RWPE2 (cell line): ENCODE measurements at regions not wholly inside any gene's neighbourhood (a gene's known extent, or its start where the extent isn't known, plus 50 kb on each side); places are given as distances from the start of the nearest gene placed in this dataset.

ENCODE experiments used
- ATAC-seq: fragments of 200-7000 bp; cut with Tn5 transposase; 3 replicates; pipeline ENCODE4 v1.9.1; 2021; ENCODE audit warnings: low read depth
- DNase-seq: peaks from one replicate; pipeline ENCODE4 v3.0.0-alpha.2; 2020; ENCODE audit warnings: low spot score
- H3K27ac ChIP-seq: fragments of 450-650 bp; 2 replicates; pipeline ENCODE4 v1.5.1; 2017; ENCODE audit warnings: mild to moderate bottlenecking; ENCODE audit not compliant: poor library complexity, severe bottlenecking
- H3K27me3 ChIP-seq: fragments of 250-450 bp; sonication (Bioruptor Pico); 2 replicates; pipeline ENCODE4 v1.5.1; 2021; ENCODE audit warnings: mild to moderate bottlenecking, moderate library complexity; ENCODE audit not compliant: insufficient read depth, poor library complexity, severe bottlenecking
- H3K36me3 ChIP-seq: fragments of 250-450 bp; sonication (Bioruptor Pico); 2 replicates; pipeline ENCODE4 v1.5.1; 2020; ENCODE audit warnings: low read depth, mild to moderate bottlenecking, moderate library complexity
- H3K4me1 ChIP-seq: fragments of 250-450 bp; sonication (Bioruptor Pico); 2 replicates; pipeline ENCODE4 v1.5.1; 2021; ENCODE audit warnings: mild to moderate bottlenecking, moderate library complexity; ENCODE audit not compliant: insufficient read depth, poor library complexity, severe bottlenecking
- H3K4me3 ChIP-seq: fragments of 250-450 bp; sonication (Bioruptor Pico); 2 replicates; pipeline ENCODE4 v1.5.1; 2021; ENCODE audit warnings: mild to moderate bottlenecking, moderate library complexity; ENCODE audit not compliant: severe bottlenecking
- H3K9me3 ChIP-seq: fragments of 250-450 bp; sonication (Bioruptor Pico); 2 replicates; pipeline ENCODE4 v1.5.1; 2021; ENCODE audit warnings: mild to moderate bottlenecking, moderate library complexity; ENCODE audit not compliant: severe bottlenecking
- CTCF ChIP-seq: fragments of 450-650 bp; IDR thresholded peaks from one replicate; pipeline ENCODE4 v1.5.1; 2017; ENCODE audit warnings: mild to moderate bottlenecking, moderate library complexity; ENCODE audit not compliant: poor library complexity, severe bottlenecking

- H3K36me3 ChIP-seq, result no peaks in the 10 kb centered on the region
- DNase-seq (no peak), ATAC-seq (no peak)
- H3K4me1 ChIP-seq, result no peaks in the 10 kb centered on the region
- no peak for TF ChIP-seq CTCF
- no peaks in the 10 kb centered on the region for H3K27me3 ChIP-seq
- no peak overlapping the region for H3K27ac ChIP-seq
- H3K9me3 ChIP-seq, result no peaks in the 10 kb centered on the region
- H3K4me3 ChIP-seq, result no peak overlapping the region
Observed at GRCh38 chr4:15286041-15286440, 141.8 kb upstream of the C1QTNF7 start.

DNA sequence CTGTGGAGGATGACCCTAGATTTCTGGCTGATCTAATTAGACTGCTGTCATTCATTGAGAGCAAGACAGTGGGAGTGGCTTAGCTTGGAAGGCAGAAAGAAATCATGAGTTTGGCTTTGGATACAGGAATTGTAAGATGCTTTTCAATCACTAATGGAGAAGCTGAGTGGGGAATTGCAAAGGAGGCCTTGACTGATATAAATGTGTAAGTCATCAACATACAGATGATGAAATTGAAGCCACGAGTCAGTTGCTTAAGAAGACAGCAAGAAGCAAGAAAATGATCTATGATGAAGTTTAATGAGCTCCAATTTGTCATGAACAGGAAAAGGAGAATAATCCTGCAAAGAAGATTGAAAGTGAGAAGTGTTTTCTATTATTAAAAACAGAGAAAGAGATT, 136.7 kb upstream of the C1QTNF7 start:
- H3K36me3 ChIP-seq, result no peaks in the 10 kb centered on the region
- no peak overlapping the region for H3K4me3 ChIP-seq
- no peaks in the 10 kb centered on the region for H3K4me1 ChIP-seq
- H3K9me3 ChIP-seq, result no peaks in the 10 kb centered on the region
- H3K27me3 ChIP-seq, result no peaks in the 10 kb centered on the region
- TF ChIP-seq CTCF, result no peak
- H3K27ac ChIP-seq, result no peak overlapping the region
- ATAC-seq (no peak), DNase-seq (no peak)

DNA sequence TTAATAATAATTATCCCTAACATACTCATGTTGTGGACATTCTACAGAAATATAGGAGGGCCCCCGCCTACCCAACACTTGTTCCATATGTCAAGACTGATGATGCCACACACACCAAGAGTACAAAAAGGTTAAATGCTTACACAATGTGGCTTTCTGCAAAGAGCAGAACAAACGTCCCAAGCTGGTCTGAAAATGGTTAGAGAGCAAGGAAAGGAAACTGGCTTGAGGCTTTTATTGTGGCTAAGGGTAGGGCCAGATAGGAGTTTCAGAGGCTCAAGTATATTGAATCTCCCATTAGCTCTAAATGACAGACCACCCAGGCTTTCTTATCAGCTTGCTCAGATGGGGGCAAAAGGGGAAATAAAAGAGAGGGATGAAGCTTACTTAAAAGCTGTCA, 134.1 kb upstream of the C1QTNF7 start:
- DNase-seq (no peak), ATAC-seq (no peak)
- Histone ChIP-seq H3K27me3 (no peaks in the 10 kb centered on the region), H3K9me3 (no peaks in the 10 kb centered on the region), H3K4me1 (no peaks in the 10 kb centered on the region), H3K36me3 (no peaks in the 10 kb centered on the region), H3K4me3 (no peak overlapping the region), H3K27ac (no peak overlapping the region)
- no peak for TF ChIP-seq CTCF

GRCh38 chr4:15294202-15294601, 133.6 kb upstream of the C1QTNF7 start:
- no peaks in the 10 kb centered on the region for H3K36me3 ChIP-seq
- no peaks in the 10 kb centered on the region for H3K4me1 ChIP-seq
- no peak overlapping the region for H3K27ac ChIP-seq
- no peak overlapping the region for H3K4me3 ChIP-seq
- DNase-seq (no peak), ATAC-seq (no peak)
- no peaks in the 10 kb centered on the region for H3K9me3 ChIP-seq
- TF ChIP-seq CTCF, result no peak
- H3K27me3 ChIP-seq, result no peaks in the 10 kb centered on the region

DNA sequence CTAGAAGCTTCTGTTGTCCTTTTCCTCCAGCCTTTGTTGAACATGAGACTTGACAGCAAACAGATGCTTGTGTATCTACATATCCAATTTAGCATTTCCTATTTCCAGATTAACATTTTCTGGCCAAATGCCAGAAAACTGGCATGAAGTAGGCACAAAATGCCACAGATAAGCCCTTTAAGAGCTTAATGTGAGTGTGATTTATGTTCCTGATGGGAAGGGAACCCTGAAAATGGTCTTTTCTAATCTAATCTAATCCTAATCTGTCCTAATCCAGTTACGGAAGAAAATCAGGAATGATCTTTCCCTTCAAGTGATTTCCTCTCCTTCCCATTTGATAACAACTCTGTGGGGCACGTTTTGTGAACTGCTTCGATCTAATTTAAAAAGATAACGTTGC, 133.0 kb upstream of the C1QTNF7 start:
- ATAC-seq, result no peak
- no peaks in the 10 kb centered on the region for H3K36me3 ChIP-seq
- H3K4me3 ChIP-seq, result no peak overlapping the region
- no peak for DNase-seq
- H3K9me3 ChIP-seq, result no peaks in the 10 kb centered on the region
- no peak overlapping the region for H3K27ac ChIP-seq
- H3K27me3 ChIP-seq, result no peaks in the 10 kb centered on the region
- TF ChIP-seq CTCF, result no peak
- no peaks in the 10 kb centered on the region for H3K4me1 ChIP-seq
